Endothelial cell of umbilical vein (primary cell): ENCODE measurements at regions not wholly inside any gene's neighbourhood (a gene's known extent, or its start where the extent isn't known, plus 50 kb on each side); places are given as distances from the start of the nearest gene placed in this dataset.

Experiments
- BruUV-seq: library from RNA; stranded (reverse); fragments of 400-500 nt; replicated peaks from 2 replicates; lab custom pipeline; 2021; lab: Mats Ljungman, UMichigan
- CTCF ChIA-PET: fragments of 300-600, 350-600 bp; sonication (Branson Sonifier 250); formaldehyde crosslinking; loops from one replicate; lab custom pipeline; 2021; ENCODE audit warnings: antibody characterized with exemption, inconsistent platforms; lab: Charles Lee
- POLR2A ChIA-PET: fragments of 300-600, 350-600 bp; sonication (Branson Sonifier 250); formaldehyde crosslinking; loops from one replicate; lab custom pipeline; 2021; ENCODE audit warnings: antibody characterized with exemption, inconsistent platforms; lab: Charles Lee
- DNase-seq: peaks from one replicate; pipeline ENCODE4 v3.0.0-alpha.2; 2011; ENCODE audit warnings: low read depth, low spot score
- FAIRE-seq: peaks from 2 replicates; lab custom pipeline; 2011; peaks lifted over from hg19 to GRCh38; lab: Jason Lieb, UNC
- H2AFZ ChIP-seq: 2 replicates; pipeline ENCODE4 v1.6.0; 2012; ENCODE audit warnings: low read depth, low read length, control low read depth, inconsistent platforms
- H3K27ac ChIP-seq: 2 replicates; pipeline ENCODE4 v1.5.1; 2011; ENCODE audit warnings: low read depth, mild to moderate bottlenecking, control low read depth, low read length, moderate library complexity; ENCODE audit not compliant: insufficient read depth
- H3K27me3 ChIP-seq, 2 experiments: 2 replicates each; pipeline versions ENCODE4 v1.6.0 to v1.6.1; 2011; ENCODE audit warnings: low read length in 2 of 2, mixed read lengths in 1 of 2; ENCODE audit not compliant: control insufficient read depth in 2 of 2, insufficient read depth in 2 of 2
- H3K36me3 ChIP-seq, 2 experiments: 2 replicates in 1 of 2; 3 replicates in 1 of 2; pipeline ENCODE4 v1.5.1; 2011; ENCODE audit warnings: low read length in 2 of 2, mild to moderate bottlenecking in 1 of 2, moderate library complexity in 1 of 2; ENCODE audit not compliant: control insufficient read depth in 2 of 2, insufficient read depth in 2 of 2; ENCODE audit errors: extremely low read depth in 1 of 2
- H3K4me1 ChIP-seq: 3 replicates; pipeline ENCODE4 v1.5.1; 2011; ENCODE audit warnings: mild to moderate bottlenecking, low read length; ENCODE audit not compliant: control insufficient read depth, insufficient read depth; ENCODE audit errors: extremely low read depth
- H3K4me2 ChIP-seq: 2 replicates; pipeline ENCODE4 v1.6.1; 2011; ENCODE audit warnings: low read length, control low read depth, mixed read lengths; ENCODE audit not compliant: insufficient read depth
- H3K4me3 ChIP-seq, 3 experiments: fragments of 200-600 bp in 1 of 3; sonication (generic), shearing (Covaris generic) in 1 of 3; replicated peaks in 1 of 3; 2 replicates each; pipeline ENCODE4 v1.5.1; 2011 to 2016; ENCODE audit warnings: control low read depth in 3 of 3, low read length in 3 of 3, mild to moderate bottlenecking in 2 of 3, inconsistent platforms in 1 of 3, low read depth in 1 of 3, moderate library complexity in 1 of 3; ENCODE audit not compliant: insufficient read depth in 1 of 3
- H3K79me2 ChIP-seq: 2 replicates; pipeline ENCODE4 v1.6.0; 2012; ENCODE audit warnings: low read length, inconsistent platforms; ENCODE audit not compliant: control insufficient read depth, insufficient read depth
- H3K9ac ChIP-seq: replicated peaks from 2 replicates; pipeline ENCODE3; 2011; ENCODE audit warnings: low read length, control low read depth; ENCODE audit not compliant: insufficient read depth; ENCODE audit errors: extremely low read depth
- H3K9me1 ChIP-seq: replicated peaks from 3 replicates; pipeline ENCODE4 v1.6.0; 2011; ENCODE audit warnings: mild to moderate bottlenecking, low read length; ENCODE audit not compliant: control insufficient read depth, insufficient read depth; ENCODE audit errors: extremely low read depth
- H3K9me3 ChIP-seq: replicated peaks from 2 replicates; pipeline ENCODE4 v1.5.1; 2012; ENCODE audit warnings: low read length, inconsistent platforms; ENCODE audit not compliant: control insufficient read depth, insufficient read depth
- H4K20me1 ChIP-seq: replicated peaks from 2 replicates; pipeline ENCODE3; 2011; ENCODE audit warnings: mild to moderate bottlenecking, low read length; ENCODE audit not compliant: control insufficient read depth, insufficient read depth; ENCODE audit errors: extremely low read depth
- CTCF ChIP-seq, 2 donors: IDR thresholded peaks; 1 replicate in 1 of 2; 2 replicates in 1 of 2; pipeline ENCODE4 v1.5.1; 2011; ENCODE audit warnings: low read length in 2 of 2, mild to moderate bottlenecking in 2 of 2, moderate library complexity in 2 of 2, control low read depth in 1 of 2, inconsistent platforms in 1 of 2, low read depth in 1 of 2; ENCODE audit not compliant: insufficient read depth in 1 of 2; ENCODE audit errors: extremely low read depth in 1 of 2
- EZH2 ChIP-seq: IDR thresholded peaks from 2 replicates; pipeline ENCODE4 v1.6.1; 2012; ENCODE audit warnings: borderline replicate concordance, low read depth, mild to moderate bottlenecking, moderate library complexity, low read length, inconsistent platforms; ENCODE audit not compliant: severe bottlenecking
- FOS ChIP-seq: IDR thresholded peaks from 2 replicates; pipeline ENCODE4 v1.6.1; 2011; ENCODE audit warnings: mild to moderate bottlenecking, low read length, moderate library complexity, borderline replicate concordance; ENCODE audit not compliant: insufficient read depth
- GATA2 ChIP-seq: IDR thresholded peaks from 2 replicates; pipeline ENCODE4 v1.7.0; 2011; ENCODE audit warnings: low read depth, mild to moderate bottlenecking, moderate library complexity, mixed read lengths, low read length; ENCODE audit not compliant: insufficient read length, insufficient read depth
- JUN ChIP-seq: IDR thresholded peaks from 2 replicates; pipeline ENCODE4 v1.6.1; 2011; ENCODE audit warnings: borderline replicate concordance, low read depth; ENCODE audit not compliant: insufficient read length, insufficient read depth
- MAX ChIP-seq: IDR thresholded peaks from 2 replicates; pipeline ENCODE4 v1.6.1; 2011; ENCODE audit not compliant: insufficient read depth, insufficient read length
- MYC ChIP-seq: IDR thresholded peaks from one replicate; pipeline ENCODE4 v1.6.1; 2011; ENCODE audit warnings: mild to moderate bottlenecking, low read depth, low read length
- POLR2A ChIP-seq: IDR thresholded peaks from 2 replicates; pipeline ENCODE4 v1.6.1; 2012; ENCODE audit warnings: low read depth, mild to moderate bottlenecking, control low read depth, low read length
- POLR2AphosphoS5 ChIP-seq: IDR thresholded peaks from 2 replicates; pipeline ENCODE4 v1.6.1; 2012; ENCODE audit warnings: low read depth, mild to moderate bottlenecking, control low read depth, low read length, moderate library complexity; ENCODE audit not compliant: insufficient read depth
- dilution Hi-C: fragments of 300-500 bp; cut with MboI; formaldehyde crosslinking; loops from one replicate; pipeline ENCODE4 v1.15.0; 2019; ENCODE audit warnings: low sequenced_read_pairs; ENCODE audit not compliant: extremely low pct_ligation_motif_present
- intact Hi-C: fragments of 100-400 bp; cut with micrococcal nuclease; formaldehyde crosslinking; loops from one replicate; pipeline ENCODE4 v1.10.0; 2022

GRCh38 chr5:56360816-56361215 is 127.7 kb upstream of the ANKRD55 start:
- Histone ChIP-seq H3K27me3 (no peaks in the 10 kb centered on the region), H3K4me1 (peaks cover 2% of the 10 kb centered on the region), H3K27ac (no peak overlapping the region), H3K9me1 (no peaks in the 10 kb centered on the region), H3K9ac (no peak overlapping the region), H3K4me2 (no peak overlapping the region), H3K4me3 (no peak overlapping the region), H3K79me2 (no peaks in the 10 kb centered on the region), H3K36me3 (no peaks in the 10 kb centered on the region), H2AFZ (no peak overlapping the region), H4K20me1 (no peaks in the 10 kb centered on the region), H3K9me3 (no peaks in the 10 kb centered on the region)
- FAIRE-seq (no peak), DNase-seq (no peak)
- ChIA-PET CTCF (interaction anchor here (1.5 kb wide), 1 partner anchor 10 kb away, joined by 4 read pairs; no protein-coding TSS in a partner anchor), POLR2A (interaction anchor here (0.6 kb wide), 1 partner anchor 286 kb away, joined by 3 read pairs; no protein-coding TSS in a partner anchor)
- intact Hi-C loops (no loop called here), dilution Hi-C loops (no loop called here)
- no TSS peak for BruUV-seq
- TF ChIP-seq CTCF (IDR thresholded peaks at IDR 0.05; ENCODE audit: extremely low read depth in 1 of 2, insufficient read depth in 1 of 2, low read depth in 1 of 2, low read length in 2 of 2): no peak
- no peak for TF ChIP-seq EZH2
- TF ChIP-seq MAX: no peak
- no peak for TF ChIP-seq POLR2AphosphoS5
- no peak for TF ChIP-seq POLR2A
- TF ChIP-seq FOS: no peak
- no peak for TF ChIP-seq MYC
- TF ChIP-seq JUN: no peak
- no peak for TF ChIP-seq GATA2
